Activated CD4-positive, alpha-beta T cell treated with anti-CD3 and anti-CD28 coated beads, Interleukin-2, amount 10 ng/mL, durations not matched to agents 24 days and 14 days (primary cell): ENCODE measurements at regions not wholly inside any gene's neighbourhood (a gene's known extent, or its start where the extent isn't known, plus 50 kb on each side); places are given as distances from the start of the nearest gene placed in this dataset.

Experiments
- DNase-seq: peaks from one replicate; pipeline ENCODE4 v3.0.0; 2022
- H3K27ac Mint-ChIP-seq: one replicate; pipeline ENCODE4 v1.8.0; 2022; ENCODE audit warnings: mild to moderate bottlenecking, mixed read lengths
- H3K27me3 Mint-ChIP-seq: one replicate; pipeline ENCODE4 v1.8.0; 2022; ENCODE audit warnings: mixed read lengths
- H3K36me3 Mint-ChIP-seq: one replicate; pipeline ENCODE4 v1.8.0; 2022; ENCODE audit warnings: low read depth, mild to moderate bottlenecking, mixed read lengths
- H3K4me1 Mint-ChIP-seq: one replicate; pipeline ENCODE4 v1.8.0; 2021; ENCODE audit warnings: mixed read lengths
- H3K4me3 Mint-ChIP-seq: one replicate; pipeline ENCODE4 v1.8.0; 2022; ENCODE audit warnings: mild to moderate bottlenecking, moderate library complexity, mixed read lengths
- H3K9me3 Mint-ChIP-seq: one replicate; pipeline ENCODE4 v1.8.0; 2021; ENCODE audit warnings: mixed read lengths
- intact Hi-C: fragments of 100-400 bp; cut with micrococcal nuclease; formaldehyde crosslinking; loops from one replicate; pipeline ENCODE4 v1.15.1; 2023

- Mint-ChIP-seq H3K27ac (no peak overlapping the region), H3K4me3 (no peak overlapping the region), H3K36me3 (no peaks in the 10 kb centered on the region), H3K9me3 (no peaks in the 10 kb centered on the region), H3K4me1 (no peaks in the 10 kb centered on the region), H3K27me3 (no peaks in the 10 kb centered on the region)
- DNase-seq: no peak
- intact Hi-C loops: no loop called here
Observed at GRCh38 chr12:77362509-77363210, 297.3 kb upstream of the E2F7 start.

GRCh38 chr12:77357655-77358054 is 292.3 kb upstream of the E2F7 start:
- no peaks in the 10 kb centered on the region for H3K4me1 Mint-ChIP-seq
- no peak overlapping the region for H3K27ac Mint-ChIP-seq
- H3K36me3 Mint-ChIP-seq: no peaks in the 10 kb centered on the region
- intact Hi-C loops: no loop called here
- no peaks in the 10 kb centered on the region for H3K27me3 Mint-ChIP-seq
- no peak for DNase-seq
- H3K9me3 Mint-ChIP-seq: no peaks in the 10 kb centered on the region
- H3K4me3 Mint-ChIP-seq: no peak overlapping the region

DNA sequence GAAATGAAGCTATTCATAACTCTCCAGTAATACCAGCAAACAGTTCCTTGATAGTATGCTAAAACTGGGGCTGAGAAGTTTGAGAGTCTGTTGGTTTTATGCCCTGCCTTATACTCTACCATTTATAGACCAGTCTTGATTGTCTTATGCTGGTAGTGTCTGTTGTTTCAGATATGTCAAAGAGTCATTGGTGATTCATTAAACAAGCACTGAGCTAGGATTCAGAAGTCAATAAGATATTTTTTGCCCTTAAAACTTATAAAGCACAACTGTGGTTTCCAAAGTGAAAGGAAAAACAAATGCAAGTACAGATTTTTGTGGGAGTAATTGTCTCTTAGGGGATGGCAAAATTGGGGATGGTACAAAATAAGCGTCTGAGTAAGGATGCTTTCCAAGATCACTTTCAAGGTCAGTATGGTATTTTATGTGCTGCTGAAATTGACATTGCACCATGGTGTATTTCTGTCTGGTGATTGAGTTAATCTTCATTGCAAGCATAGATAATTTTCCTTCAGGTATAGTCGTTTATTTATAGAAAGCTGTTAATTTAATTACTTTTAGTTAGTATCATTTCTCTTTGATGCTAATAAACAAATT is 289.5 kb upstream of the E2F7 start:
- no peak overlapping the region for H3K4me3 Mint-ChIP-seq
- H3K9me3 Mint-ChIP-seq: no peaks in the 10 kb centered on the region
- no peaks in the 10 kb centered on the region for H3K36me3 Mint-ChIP-seq
- H3K4me1 Mint-ChIP-seq: no peaks in the 10 kb centered on the region
- intact Hi-C loops: no loop called here
- no peak for DNase-seq
- H3K27ac Mint-ChIP-seq: no peak overlapping the region
- H3K27me3 Mint-ChIP-seq: no peaks in the 10 kb centered on the region

GRCh38 chr12:77352946-77353345 is 287.6 kb upstream of the E2F7 start:
- DNase-seq: no peak
- intact Hi-C loops: no loop called here
- Mint-ChIP-seq H3K27ac (no peak overlapping the region), H3K27me3 (no peaks in the 10 kb centered on the region), H3K4me3 (no peak overlapping the region), H3K9me3 (no peaks in the 10 kb centered on the region), H3K36me3 (no peaks in the 10 kb centered on the region), H3K4me1 (no peaks in the 10 kb centered on the region)

- H3K27me3 Mint-ChIP-seq: no peaks in the 10 kb centered on the region
- H3K4me1 Mint-ChIP-seq: no peaks in the 10 kb centered on the region
- no peak overlapping the region for H3K27ac Mint-ChIP-seq
- no peaks in the 10 kb centered on the region for H3K9me3 Mint-ChIP-seq
- no peaks in the 10 kb centered on the region for H3K36me3 Mint-ChIP-seq
- no peak overlapping the region for H3K4me3 Mint-ChIP-seq
- intact Hi-C loops: no loop called here
- no peak for DNase-seq
Observed at GRCh38 chr12:77351860-77352259, 286.5 kb upstream of the E2F7 start.

DNA sequence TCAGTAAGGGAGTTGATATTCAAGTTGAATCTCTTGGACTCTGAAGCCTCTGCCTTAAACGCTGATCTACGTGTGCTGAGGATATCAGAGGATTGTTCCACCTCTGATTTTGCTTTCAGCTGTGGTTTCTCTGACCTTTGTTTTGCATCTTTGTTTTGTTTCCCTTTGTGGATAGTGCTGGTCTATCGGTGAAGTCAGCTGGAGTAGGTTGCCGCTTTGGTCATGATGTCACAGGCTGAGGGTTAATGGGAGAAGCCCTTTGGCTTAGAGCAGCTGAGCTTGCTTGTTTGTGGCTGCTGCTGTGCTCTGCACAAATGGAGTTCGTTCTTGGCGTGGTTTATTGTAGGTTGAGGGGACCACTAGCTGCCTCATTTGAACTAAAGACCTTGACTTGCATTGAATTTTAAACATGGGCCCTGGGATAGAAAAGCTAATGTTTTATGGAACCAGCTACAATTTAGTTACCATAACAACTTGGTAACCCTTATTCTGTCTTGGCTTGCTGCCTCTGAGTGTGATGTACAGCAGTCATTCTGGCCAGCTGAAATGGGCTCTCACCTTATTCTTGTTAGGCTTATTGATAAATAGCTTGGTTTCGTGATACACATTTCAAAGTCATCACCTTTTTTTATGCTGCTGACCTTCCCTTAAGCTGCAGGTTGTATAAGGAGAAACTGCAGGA is 284.5 kb upstream of the E2F7 start:
- no peak for DNase-seq
- no peaks in the 10 kb centered on the region for H3K4me1 Mint-ChIP-seq
- H3K27ac Mint-ChIP-seq: no peak overlapping the region
- H3K9me3 Mint-ChIP-seq: no peaks in the 10 kb centered on the region
- no peaks in the 10 kb centered on the region for H3K36me3 Mint-ChIP-seq
- intact Hi-C loops: no loop called here
- H3K27me3 Mint-ChIP-seq: no peaks in the 10 kb centered on the region
- H3K4me3 Mint-ChIP-seq: no peak overlapping the region

GRCh38 chr12:77347017-77347416 is 281.6 kb upstream of the E2F7 start:
- no peak for DNase-seq
- Mint-ChIP-seq H3K4me3 (no peak overlapping the region), H3K9me3 (no peaks in the 10 kb centered on the region), H3K36me3 (no peaks in the 10 kb centered on the region), H3K4me1 (no peaks in the 10 kb centered on the region), H3K27me3 (no peaks in the 10 kb centered on the region), H3K27ac (no peak overlapping the region)
- intact Hi-C loops: no loop called here

- H3K27ac Mint-ChIP-seq: no peak overlapping the region
- intact Hi-C loops: no loop called here
- H3K27me3 Mint-ChIP-seq: no peaks in the 10 kb centered on the region
- H3K4me1 Mint-ChIP-seq: no peaks in the 10 kb centered on the region
- H3K4me3 Mint-ChIP-seq: no peak overlapping the region
- DNase-seq: no peak
- no peaks in the 10 kb centered on the region for H3K36me3 Mint-ChIP-seq
- no peaks in the 10 kb centered on the region for H3K9me3 Mint-ChIP-seq
Observed at GRCh38 chr12:77345336-77345735, 280.0 kb upstream of the E2F7 start.

- no peaks in the 10 kb centered on the region for H3K36me3 Mint-ChIP-seq
- no peak for DNase-seq
- no peaks in the 10 kb centered on the region for H3K9me3 Mint-ChIP-seq
- H3K4me3 Mint-ChIP-seq: no peak overlapping the region
- H3K4me1 Mint-ChIP-seq: no peaks in the 10 kb centered on the region
- H3K27me3 Mint-ChIP-seq: no peaks in the 10 kb centered on the region
- H3K27ac Mint-ChIP-seq: no peak overlapping the region
- intact Hi-C loops: no loop called here
Observed at GRCh38 chr12:77344651-77345050, 279.3 kb upstream of the E2F7 start.

DNA sequence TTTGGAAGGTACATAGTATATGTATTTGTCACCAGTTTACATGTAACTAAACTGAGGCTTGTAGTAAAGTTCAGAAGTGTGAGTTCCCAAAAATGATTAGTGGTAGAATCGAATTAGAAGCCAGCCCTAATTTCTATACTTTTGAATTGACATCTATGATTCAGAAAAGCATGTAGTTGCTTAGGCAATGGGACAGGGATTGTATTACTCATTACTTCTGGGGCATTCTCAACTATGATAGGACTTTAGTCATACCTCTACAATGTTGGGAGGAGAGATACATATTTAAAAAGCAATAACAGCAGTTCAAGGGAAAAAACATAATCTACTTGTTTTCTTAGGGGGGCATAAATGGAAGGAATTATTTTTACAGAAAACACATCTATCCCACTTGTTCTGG is 277.9 kb upstream of the E2F7 start:
- DNase-seq: no peak
- H3K27me3 Mint-ChIP-seq: no peaks in the 10 kb centered on the region
- H3K4me3 Mint-ChIP-seq: no peak overlapping the region
- H3K9me3 Mint-ChIP-seq: no peaks in the 10 kb centered on the region
- intact Hi-C loops: no loop called here
- no peaks in the 10 kb centered on the region for H3K36me3 Mint-ChIP-seq
- H3K27ac Mint-ChIP-seq: no peak overlapping the region
- H3K4me1 Mint-ChIP-seq: no peaks in the 10 kb centered on the region

DNA sequence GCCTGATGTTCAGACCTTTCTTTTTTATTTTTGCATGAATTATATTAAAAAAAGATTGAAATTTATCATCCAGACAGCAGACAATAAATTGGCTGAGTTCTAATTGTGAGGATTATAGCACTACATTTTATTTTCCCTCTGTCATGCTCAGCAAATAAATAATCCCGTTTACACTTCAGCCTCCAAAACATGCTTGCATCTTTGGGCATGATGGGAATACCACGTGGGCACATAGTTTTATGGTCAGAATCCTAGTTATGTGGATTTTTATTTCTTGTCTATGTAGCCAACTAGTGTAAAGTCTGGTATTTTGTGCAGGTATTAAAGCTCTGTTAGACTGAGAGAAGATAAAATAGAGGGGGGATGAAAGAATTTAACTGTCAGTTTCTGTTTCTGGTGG is 276.9 kb upstream of the E2F7 start:
- intact Hi-C loops: no loop called here
- Mint-ChIP-seq H3K27me3 (no peaks in the 10 kb centered on the region), H3K4me3 (no peak overlapping the region), H3K36me3 (no peaks in the 10 kb centered on the region), H3K4me1 (no peaks in the 10 kb centered on the region), H3K9me3 (no peaks in the 10 kb centered on the region), H3K27ac (no peak overlapping the region)
- no peak for DNase-seq

- intact Hi-C loops: no loop called here
- Mint-ChIP-seq H3K4me1 (no peaks in the 10 kb centered on the region), H3K27ac (no peak overlapping the region), H3K9me3 (no peaks in the 10 kb centered on the region), H3K4me3 (no peak overlapping the region), H3K27me3 (no peaks in the 10 kb centered on the region), H3K36me3 (no peaks in the 10 kb centered on the region)
- no peak for DNase-seq
Observed at GRCh38 chr12:77339610-77340009, 274.2 kb upstream of the E2F7 start.

- Mint-ChIP-seq H3K9me3 (no peaks in the 10 kb centered on the region), H3K4me1 (no peaks in the 10 kb centered on the region), H3K4me3 (no peak overlapping the region), H3K27me3 (no peaks in the 10 kb centered on the region), H3K36me3 (no peaks in the 10 kb centered on the region), H3K27ac (no peak overlapping the region)
- intact Hi-C loops: no loop called here
- no peak for DNase-seq
Observed at GRCh38 chr12:77337362-77337761, 272.0 kb upstream of the E2F7 start.

DNA sequence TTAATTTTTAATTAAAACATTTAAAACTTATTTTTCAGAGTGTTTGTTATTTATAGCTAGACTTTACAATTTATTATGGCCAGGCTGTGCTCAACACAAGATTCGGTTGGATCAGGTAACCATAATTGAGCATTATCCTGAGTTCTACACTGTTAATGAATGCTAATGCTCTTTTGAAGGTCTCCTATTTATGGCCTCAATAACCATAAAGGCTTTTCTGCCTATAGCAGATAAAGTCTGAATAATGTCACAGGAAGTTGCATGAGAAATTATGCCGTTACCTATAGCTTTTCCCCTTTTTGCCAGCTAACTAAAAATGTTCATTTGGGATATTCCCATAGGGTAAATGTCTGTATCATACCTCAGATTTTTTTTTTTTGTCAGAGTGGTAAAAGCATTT is 269.4 kb upstream of the E2F7 start:
- Mint-ChIP-seq H3K36me3 (no peaks in the 10 kb centered on the region), H3K4me3 (no peak overlapping the region), H3K27me3 (no peaks in the 10 kb centered on the region), H3K4me1 (no peaks in the 10 kb centered on the region), H3K27ac (no peak overlapping the region), H3K9me3 (no peaks in the 10 kb centered on the region)
- no peak for DNase-seq
- intact Hi-C loops: no loop called here
